PC-9 (cell line): ENCODE measurements at regions not wholly inside any gene's neighbourhood (a gene's known extent, or its start where the extent isn't known, plus 50 kb on each side); places are given as distances from the start of the nearest gene placed in this dataset.

Experiments used
- EZH2 ChIP-seq: fragments of 200-600 bp; sonication (generic); IDR thresholded peaks from 2 replicates; pipeline ENCODE4 v1.8.0; 2017; ENCODE audit warnings: antibody characterized with exemption, low read depth
- TF ChIP-seq, protein P1 (sequence below): fragments of 200-600 bp; sonication (generic); conservative IDR thresholded peaks from 2 replicates; pipeline ENCODE4 v1.6.1; 2017; ENCODE audit warnings: mixed run types, antibody characterized with exemption, mild to moderate bottlenecking, moderate library complexity

GRCh38 chr4:178349601-178350000 is 907.4 kb upstream of the AGA start:
- TF ChIP-seq EZH2 = no peak
- TF ChIP-seq, protein P1, sequence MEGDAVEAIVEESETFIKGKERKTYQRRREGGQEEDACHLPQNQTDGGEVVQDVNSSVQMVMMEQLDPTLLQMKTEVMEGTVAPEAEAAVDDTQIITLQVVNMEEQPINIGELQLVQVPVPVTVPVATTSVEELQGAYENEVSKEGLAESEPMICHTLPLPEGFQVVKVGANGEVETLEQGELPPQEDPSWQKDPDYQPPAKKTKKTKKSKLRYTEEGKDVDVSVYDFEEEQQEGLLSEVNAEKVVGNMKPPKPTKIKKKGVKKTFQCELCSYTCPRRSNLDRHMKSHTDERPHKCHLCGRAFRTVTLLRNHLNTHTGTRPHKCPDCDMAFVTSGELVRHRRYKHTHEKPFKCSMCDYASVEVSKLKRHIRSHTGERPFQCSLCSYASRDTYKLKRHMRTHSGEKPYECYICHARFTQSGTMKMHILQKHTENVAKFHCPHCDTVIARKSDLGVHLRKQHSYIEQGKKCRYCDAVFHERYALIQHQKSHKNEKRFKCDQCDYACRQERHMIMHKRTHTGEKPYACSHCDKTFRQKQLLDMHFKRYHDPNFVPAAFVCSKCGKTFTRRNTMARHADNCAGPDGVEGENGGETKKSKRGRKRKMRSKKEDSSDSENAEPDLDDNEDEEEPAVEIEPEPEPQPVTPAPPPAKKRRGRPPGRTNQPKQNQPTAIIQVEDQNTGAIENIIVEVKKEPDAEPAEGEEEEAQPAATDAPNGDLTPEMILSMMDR = no peak
